Breast epithelium (tissue), 3 donors: ENCODE measurements at regions not wholly inside any gene's neighbourhood (a gene's known extent, or its start where the extent isn't known, plus 50 kb on each side); places are given as distances from the start of the nearest gene placed in this dataset.

ENCODE experiments used
- CTCF ChIP-seq, 3 donors: fragments of 450-650 bp; IDR thresholded peaks; one replicate each; pipeline ENCODE4 v1.5.1; 2016 to 2017; ENCODE audit warnings: antibody characterized with exemption in 3 of 3, mild to moderate bottlenecking in 3 of 3, moderate library complexity in 3 of 3
- POLR2A ChIP-seq: fragments of 450-650 bp; IDR thresholded peaks from one replicate; pipeline ENCODE4 v1.6.1; 2016; ENCODE audit warnings: antibody characterized with exemption, mild to moderate bottlenecking, moderate library complexity
- POLR2AphosphoS5 ChIP-seq, 3 donors: sonication (generic); formaldehyde crosslinking; IDR thresholded peaks; one replicate each; pipeline ENCODE4 v1.6.1; 2017; ENCODE audit warnings: antibody characterized with exemption in 3 of 3

- TF ChIP-seq CTCF (IDR thresholded peaks at IDR 0.05) (no peak), POLR2A (no peak), POLR2AphosphoS5 (IDR thresholded peaks at IDR 0.05) (no peak)
These were observed 885.2 kb upstream of the SLITRK6 start for GRCh38 chr13:86684402-86684801.
